Astrocyte (in vitro differentiated cells and primary cell): ENCODE measurements at regions not wholly inside any gene's neighbourhood (a gene's known extent, or its start where the extent isn't known, plus 50 kb on each side); places are given as distances from the start of the nearest gene placed in this dataset.

Experiments used
- EZH2 ChIP-seq: IDR thresholded peaks from 2 replicates; pipeline ENCODE4 v1.6.1; 2012; ENCODE audit warnings: mild to moderate bottlenecking, low read length, inconsistent platforms; ENCODE audit not compliant: insufficient read depth
- TF ChIP-seq, protein P1 (sequence below): IDR thresholded peaks from 2 replicates; pipeline ENCODE4 v1.5.1; 2011; ENCODE audit warnings: low read depth, mild to moderate bottlenecking, inconsistent platforms, low read length, moderate library complexity; ENCODE audit not compliant: insufficient read depth

DNA sequence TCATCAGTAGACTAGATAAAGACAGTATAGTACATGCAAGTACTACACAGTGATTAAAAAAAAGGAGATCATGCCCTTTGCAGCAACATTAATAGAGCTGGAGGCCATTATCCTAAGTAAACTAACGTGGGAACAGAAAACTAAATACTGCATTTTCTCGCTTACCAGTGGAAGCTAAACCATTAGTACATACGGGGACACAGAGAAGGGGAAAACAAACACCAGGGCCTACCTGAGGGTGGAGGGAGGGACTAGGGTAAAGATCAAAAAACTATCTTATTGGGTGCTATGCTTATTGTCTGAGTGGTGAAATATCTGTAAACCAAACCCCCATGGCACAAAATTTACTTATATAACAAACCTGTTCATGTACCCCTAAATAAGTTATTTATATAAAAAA lies 836.9 kb downstream of the SH3BGRL start:
- TF ChIP-seq, protein P1, sequence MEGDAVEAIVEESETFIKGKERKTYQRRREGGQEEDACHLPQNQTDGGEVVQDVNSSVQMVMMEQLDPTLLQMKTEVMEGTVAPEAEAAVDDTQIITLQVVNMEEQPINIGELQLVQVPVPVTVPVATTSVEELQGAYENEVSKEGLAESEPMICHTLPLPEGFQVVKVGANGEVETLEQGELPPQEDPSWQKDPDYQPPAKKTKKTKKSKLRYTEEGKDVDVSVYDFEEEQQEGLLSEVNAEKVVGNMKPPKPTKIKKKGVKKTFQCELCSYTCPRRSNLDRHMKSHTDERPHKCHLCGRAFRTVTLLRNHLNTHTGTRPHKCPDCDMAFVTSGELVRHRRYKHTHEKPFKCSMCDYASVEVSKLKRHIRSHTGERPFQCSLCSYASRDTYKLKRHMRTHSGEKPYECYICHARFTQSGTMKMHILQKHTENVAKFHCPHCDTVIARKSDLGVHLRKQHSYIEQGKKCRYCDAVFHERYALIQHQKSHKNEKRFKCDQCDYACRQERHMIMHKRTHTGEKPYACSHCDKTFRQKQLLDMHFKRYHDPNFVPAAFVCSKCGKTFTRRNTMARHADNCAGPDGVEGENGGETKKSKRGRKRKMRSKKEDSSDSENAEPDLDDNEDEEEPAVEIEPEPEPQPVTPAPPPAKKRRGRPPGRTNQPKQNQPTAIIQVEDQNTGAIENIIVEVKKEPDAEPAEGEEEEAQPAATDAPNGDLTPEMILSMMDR = no peak
- TF ChIP-seq EZH2 = no peak
